GM18517 (cell line): ENCODE measurements at regions not wholly inside any gene's neighbourhood (a gene's known extent, or its start where the extent isn't known, plus 50 kb on each side); places are given as distances from the start of the nearest gene placed in this dataset.
"Not testable (repeated sequence)": the region's sequence is repeated elsewhere in the genome, so short reads cannot be mapped to it uniquely, and the experiment has no call there.

Experiments
- ATAC-seq: cut with Tn5 transposase; IDR thresholded peaks from one replicate; pipeline ENCODE4 v1.9.1; 2021; ENCODE audit warnings: mild to moderate bottlenecking, moderate library complexity; ENCODE audit not compliant: unreplicated experiment

DNA sequence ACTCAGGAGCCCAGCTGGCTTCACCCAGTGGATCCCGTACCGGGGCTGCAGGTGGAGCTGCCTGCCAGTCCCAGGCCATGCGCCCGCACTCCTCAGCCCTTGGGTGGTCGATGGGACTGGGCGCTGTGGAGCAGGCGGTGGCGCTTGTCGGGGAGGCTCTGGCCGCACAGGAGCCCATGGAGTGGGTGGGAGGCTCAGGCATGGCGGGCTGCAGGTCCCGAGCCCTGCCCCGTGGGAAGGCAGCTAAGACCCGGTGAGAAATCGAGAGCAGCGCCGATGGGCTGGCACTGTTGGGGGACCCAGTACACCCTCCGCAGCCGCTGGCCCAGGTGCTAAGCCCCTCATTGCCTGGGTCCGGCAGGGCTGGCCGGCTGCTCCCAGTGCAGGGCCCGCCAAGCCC lies 1205.6 kb downstream of the DIAPH3 start:
- not testable (repeated sequence) for ATAC-seq

DNA sequence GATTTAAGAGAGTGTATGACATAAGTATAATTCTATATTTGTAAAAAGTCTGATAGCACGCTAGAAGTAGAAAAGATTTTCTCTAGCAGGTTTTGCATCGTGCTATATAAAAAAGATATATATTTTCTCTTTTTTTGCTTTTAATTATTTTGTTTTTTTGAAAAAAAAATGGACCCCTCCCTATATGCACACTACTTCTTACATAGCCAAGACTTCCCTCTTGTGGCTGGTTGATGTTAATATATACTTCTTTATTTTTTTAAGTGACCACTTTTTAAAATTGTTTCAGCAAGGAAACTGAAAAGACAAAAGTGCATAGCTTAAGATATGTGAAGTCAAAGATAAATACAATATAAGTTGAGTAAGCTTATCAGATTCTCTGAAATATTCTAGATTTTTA lies 1202.8 kb downstream of the DIAPH3 start:
- no peak for ATAC-seq

DNA sequence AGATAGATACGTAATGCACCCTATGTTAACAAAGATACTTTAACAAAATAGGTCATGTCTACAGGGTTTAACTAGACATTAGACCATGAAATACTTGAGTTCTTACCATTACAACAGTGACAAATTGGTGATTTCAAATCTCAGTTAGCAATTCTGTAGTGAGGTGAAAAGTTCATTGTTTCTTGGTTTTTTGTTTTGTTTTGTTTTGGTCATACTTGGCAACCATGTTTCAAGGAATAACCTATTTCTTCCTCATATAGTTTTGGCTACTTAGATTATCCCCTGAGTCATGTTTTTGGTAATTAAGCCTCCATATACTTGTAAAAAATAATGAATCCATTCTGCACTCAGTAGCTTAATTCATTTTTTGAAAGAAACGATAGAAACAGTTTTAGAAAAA lies 1200.4 kb downstream of the DIAPH3 start:
- ATAC-seq = no peak

DNA sequence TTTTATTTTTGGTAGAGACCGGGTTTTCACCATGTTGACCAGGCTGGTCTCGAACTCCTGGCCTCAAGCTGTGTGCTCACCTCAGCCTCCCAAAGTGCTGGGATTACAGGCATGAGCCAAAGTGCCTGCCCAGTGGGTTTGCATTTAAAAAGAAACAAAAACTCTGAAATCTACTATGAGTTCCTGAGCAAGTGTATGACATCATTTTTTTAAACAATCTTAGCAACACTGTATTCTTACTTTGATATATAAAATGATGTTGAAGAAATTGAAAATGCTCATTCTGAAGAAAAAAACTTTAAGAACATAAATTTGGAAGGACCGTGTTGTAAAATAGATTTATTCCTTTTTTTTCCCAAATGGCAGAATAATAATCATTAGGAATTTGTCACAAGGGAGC lies 1199.7 kb downstream of the DIAPH3 start:
- ATAC-seq = no peak

DNA sequence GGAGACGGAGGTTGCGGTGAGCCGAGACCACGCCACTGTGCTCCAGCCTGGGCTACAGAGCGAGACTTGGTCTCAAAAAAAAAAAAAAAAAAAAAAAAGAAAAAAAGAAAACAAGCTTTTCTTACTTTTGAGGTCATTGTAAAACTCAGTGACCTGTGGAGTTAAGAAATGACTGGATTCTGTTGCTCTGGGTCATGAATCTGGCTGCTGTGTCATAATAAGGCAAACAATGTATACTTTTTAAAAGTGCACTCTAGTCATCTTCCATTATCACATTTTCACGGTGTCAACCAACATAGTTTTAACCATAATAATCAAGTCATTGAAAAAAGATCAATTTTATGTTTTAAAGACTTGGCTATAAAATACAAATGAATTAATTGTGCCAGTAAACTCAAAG lies 1186.6 kb downstream of the DIAPH3 start:
- no peak for ATAC-seq

DNA sequence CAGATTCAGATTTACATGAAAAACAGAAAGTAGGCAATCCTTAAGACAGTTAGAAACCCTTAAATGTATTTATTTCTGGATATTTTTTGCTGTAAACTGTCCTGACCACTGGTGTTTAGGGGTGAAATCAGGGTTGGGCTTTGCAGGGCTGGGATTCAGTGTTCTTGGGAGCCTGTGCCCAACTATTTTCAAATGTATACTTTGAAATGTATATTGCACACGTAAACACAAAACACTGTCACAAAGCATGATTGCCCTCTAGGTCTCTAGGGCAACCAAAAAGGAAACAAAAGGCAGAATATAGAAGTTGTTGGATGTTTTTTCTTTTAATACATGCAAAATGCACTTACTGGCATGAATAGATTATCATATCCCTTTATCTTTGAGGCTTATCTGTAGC lies 1185.4 kb downstream of the DIAPH3 start:
- ATAC-seq = no peak

DNA sequence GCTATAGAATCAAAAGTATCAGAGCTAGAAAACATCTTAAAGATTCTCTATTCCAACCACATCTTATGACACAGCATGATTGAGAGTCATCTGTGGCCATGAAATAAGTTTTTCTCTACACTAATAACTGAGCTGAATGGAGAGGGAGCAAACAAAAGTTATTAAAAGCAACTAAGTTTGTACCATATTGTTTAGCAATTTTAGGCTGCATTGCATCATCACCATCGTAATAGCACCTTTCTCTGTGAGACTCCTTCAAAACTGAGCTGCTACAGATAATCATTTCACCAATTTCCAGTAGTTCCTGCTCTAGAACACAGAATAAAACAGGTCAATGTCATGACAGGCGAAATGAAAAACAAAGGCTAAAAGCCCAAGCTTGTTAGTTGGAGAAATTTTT lies 1183.9 kb downstream of the DIAPH3 start:
- ATAC-seq = no peak

DNA sequence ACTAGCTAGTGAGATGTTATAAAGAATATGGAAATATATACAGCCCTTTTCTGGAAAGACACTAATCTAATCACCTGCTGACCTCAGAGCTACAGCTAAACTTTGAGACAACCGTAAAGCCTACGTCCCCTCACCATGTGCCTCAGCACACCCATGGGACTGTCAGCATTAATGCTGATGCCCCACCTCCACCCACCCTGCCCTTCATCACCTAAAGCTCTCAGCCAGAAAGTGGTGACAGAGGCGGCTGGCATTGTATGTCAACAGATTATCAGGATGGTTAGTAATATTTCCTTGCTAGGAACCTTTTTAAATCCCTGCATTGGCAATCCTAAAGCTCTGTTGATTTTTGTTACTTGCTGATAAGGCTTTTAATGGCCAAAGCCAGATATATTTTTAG lies 1177.9 kb downstream of the DIAPH3 start:
- no peak for ATAC-seq

DNA sequence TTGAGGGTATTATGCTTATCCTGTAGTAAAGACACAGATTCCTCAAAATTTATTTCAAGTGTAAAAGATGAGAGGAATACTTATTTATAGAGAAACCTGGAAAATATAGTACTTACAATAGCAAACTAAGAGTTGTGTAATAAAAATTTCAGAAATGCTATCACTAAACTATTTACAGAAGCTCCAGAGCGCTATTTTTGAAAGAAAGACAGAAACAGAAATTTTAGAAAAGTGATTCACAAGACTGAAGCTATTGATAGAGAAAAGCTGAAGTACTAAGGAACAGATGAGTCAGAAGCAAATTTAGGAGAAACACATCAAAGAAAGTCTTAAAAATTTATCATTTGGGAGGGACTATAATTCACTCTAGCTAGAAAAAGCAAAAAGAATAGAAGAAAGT lies 1174.2 kb downstream of the DIAPH3 start:
- ATAC-seq = no peak

DNA sequence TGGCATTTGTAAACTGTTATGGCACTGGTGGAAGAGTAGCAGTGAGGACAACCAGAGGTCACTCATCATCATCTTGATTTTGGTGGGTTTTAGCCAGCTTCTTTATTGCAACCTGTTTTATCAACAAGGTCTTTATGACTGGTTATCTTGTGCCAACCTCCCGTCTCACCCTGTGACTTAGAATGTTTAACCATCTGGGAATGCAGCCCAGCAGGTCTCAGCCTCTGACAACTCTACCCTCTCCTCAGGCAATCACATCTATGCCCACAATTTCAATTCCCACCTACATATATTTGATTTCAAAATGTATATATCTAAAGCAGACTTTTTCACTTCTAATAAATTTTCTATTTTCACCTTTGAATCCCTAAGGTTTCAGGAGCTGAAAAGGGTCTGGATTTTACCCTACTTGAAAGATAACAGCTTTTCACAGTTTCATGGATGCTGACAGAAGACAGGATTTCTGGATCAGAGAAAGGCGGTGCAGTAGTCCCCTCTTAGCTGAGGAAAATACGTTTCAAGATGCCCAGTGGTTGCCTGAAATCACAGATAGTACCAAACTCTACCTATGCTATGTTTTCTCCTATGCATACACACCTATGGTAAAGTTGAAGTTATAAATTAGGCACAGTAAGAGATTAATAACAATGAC lies 1171.8 kb downstream of the DIAPH3 start:
- ATAC-seq = no peak

DNA sequence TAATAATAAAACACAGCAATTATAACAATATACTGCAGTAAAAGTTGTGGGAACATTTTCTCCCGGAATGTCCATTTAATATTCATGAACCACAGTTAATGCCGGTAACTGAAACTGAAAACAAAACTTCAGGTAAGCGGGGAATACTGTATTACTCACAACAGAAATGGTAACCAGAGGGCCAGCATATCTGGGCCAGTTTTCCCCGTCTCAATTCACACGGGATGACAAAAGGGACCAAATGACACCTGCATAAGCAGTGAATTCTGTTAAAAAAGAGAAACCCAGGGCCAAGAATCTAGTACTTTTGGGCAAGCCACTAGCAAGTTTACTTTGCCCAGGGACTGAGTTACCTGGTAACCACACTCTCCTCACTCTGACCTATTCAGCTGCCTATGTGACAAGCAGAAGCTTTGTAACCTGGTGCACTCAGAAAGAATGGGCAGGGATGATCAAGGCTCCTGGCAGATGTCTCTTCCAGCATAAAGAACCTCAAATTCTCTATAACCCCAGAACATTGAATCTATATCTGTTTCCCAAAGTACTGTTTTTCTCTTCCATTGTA lies 1171.2 kb downstream of the DIAPH3 start:
- ATAC-seq = no peak

DNA sequence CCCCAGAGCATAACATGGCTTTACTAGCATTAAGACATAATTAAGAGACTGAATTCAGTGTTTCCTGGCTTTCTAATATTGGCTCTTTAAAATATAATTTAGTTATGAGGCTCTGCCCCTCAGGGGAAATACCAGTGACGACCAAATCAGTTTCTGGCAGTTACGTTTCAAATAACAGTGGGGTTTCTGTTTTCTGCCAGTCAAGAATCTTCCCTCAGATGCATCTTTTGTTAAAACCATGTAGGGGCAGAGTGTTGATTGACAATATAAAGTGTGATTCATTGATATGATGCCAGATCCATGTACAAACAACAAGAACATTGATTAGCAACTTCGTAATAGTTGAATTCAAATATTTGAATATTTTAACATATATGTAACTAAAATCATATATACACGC lies 1169.7 kb downstream of the DIAPH3 start:
- no peak for ATAC-seq

DNA sequence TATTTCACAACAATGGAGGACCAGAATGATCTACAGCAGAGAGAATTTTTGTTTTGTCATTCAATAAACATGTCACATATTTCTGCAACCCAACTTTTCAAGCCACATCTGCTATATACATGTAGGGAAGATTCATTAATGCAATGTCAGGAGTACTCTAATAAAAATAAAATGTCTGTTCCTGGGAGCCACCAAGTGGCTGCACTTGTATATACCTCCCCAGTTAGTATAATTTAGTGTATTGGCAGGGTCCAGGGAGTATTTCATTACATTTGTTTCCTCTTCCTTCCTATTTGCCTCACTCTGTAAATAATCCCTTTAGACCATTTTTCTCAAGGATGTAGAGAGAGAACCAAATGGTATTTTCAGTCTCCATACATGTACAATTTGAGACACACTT lies 1169.0 kb downstream of the DIAPH3 start:
- no peak for ATAC-seq

DNA sequence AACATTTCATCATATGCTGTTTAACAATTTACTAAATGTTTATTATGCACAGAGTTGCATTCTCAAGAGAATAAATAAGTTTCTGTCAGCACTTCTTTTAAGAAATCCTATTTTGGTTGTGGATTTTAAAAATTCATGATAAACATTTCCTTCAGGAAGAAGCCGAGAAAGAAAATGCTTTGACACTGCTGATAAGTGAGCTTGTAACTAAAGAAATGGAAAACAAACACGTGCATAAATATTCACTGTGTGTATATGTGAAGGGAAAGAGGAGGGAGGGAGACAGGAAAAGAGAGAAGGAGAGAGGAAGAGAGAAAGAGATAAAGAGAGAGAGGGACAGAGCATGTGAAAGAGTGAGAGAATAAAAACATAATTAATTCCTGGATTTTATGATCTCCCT lies 1165.0 kb downstream of the DIAPH3 start:
- ATAC-seq = no peak

DNA sequence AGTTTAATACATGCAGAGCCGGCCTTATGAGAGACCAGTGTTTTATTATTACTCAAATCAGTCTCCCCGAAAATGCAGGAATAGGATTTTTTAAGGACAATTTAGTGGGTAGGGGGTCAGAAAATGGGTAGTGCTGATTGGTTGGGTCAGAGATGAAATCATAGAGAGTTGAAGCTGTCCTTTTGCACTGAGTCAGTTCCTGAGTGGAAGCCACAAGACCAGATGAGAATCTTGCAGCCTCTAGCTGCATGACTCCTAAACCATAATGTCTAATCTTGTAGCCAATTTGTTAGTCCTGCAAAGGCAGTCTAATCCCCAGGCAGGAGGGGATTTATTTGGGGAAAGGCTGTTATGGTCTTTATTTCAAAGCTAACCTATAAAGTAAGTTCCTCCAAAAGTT lies 1163.9 kb downstream of the DIAPH3 start:
- no peak for ATAC-seq

DNA sequence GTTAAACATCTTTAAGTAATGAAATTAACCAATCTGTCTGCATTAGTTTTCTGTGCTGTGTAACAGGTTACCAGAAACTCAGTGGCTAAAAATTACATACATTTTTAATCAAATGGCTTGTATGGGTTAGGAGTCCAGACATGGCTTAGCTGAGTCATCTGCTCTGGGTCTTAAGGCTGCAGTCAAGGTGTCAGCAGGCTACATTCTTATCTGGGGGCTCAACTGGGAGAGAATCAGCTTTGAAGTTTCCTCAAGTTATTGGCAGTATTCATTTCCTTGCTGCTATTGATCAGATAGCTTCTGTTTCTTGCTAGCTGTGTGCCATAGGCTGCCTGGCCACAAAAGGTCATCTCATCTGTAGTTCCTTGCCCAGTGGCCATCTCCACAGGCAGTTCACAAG lies 1163.0 kb downstream of the DIAPH3 start:
- ATAC-seq = no peak

DNA sequence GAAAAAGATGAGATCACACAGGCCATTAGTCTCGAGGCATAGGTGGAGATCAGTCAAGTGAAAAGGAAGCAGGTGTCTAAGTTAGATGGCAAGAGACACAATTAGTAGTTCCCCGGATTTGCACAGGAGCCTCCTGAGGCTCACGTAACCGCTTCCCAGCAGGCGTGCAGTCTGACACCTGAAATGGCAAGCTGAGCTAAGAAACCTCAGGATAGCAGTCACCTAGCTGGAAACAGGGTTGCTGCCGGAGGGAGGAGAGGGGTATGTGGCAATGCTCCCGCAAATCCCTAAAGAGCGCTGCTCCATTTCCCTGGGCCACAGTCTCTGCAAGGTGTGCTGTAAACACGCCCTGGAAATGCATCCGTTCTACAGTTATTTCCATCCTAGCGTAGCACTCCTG lies 1151.0 kb downstream of the DIAPH3 start:
- no peak for ATAC-seq

DNA sequence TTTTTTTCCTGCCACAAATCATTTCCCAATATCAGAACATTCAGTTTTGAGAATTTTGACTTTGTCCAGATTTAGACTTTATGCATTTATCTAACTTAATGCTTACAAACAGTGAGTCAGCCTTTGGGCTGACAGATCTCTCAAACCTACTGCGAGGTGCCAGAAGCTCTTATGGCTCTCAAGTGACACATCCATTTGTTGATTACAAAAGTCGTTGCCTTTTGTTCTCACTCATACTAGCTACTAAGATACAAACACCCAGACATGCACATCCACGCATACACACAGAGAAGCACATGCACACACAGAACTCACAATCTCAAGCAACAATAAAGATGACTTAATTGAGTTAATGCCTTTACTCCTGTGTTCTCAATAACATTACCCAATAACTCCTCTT lies 1147.5 kb downstream of the DIAPH3 start:
- no peak for ATAC-seq

DNA sequence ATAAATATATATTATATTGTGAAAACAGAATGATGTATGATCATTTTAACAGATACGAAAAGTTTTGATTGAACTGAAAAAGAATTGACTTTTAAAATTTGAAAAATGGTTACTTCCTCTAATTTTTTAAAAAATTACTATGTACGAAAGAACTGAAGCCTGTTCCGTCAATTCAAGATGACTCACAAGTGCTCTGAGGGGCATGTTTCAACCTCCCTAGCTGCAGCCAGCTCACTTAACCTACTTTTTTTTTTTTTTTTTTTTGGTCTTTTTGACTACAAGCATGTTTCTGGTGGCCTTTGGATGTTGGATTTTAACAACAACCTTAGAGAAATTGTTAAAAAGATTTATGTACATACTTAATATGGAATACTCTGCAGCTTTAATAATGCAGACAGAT lies 1139.3 kb downstream of the DIAPH3 start:
- no peak for ATAC-seq

DNA sequence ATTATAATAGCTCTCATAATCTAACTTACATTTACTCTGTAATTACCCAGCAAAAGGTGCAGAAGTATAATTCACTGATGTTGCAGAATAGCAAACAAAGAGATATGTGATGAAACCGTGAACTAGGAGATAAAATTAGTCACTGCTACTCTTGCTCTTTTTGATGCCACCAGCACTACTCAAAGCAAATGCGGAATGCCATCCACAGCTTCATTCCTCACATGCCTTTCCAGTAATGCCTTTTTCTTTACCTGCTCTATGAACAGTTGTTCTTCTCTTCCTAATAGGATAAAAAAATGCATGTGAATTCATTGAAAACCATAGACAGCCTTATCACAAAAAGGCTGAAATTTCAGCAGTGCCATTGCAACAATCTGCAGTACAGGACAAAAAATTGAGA lies 1129.5 kb downstream of the DIAPH3 start:
- ATAC-seq = no peak

DNA sequence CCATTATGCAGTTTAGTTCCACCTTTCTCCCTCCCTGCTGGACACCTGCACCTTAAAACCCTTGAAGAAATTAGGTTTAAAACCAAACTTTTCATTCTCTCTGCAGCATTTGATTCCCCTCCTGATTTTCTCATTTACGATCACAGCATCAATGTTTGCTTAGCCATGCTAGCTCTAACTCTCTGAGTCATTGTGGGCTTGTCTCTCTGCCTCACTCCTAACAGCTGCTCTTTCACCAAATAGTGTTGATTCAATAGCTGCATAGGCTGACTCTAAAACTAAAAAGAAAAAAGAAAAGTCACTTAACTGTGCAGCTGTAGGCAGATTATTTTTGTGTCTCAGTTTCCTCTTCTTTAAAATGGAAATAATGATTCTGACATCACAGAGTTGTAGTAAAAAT lies 1124.9 kb downstream of the DIAPH3 start:
- ATAC-seq = no peak

DNA sequence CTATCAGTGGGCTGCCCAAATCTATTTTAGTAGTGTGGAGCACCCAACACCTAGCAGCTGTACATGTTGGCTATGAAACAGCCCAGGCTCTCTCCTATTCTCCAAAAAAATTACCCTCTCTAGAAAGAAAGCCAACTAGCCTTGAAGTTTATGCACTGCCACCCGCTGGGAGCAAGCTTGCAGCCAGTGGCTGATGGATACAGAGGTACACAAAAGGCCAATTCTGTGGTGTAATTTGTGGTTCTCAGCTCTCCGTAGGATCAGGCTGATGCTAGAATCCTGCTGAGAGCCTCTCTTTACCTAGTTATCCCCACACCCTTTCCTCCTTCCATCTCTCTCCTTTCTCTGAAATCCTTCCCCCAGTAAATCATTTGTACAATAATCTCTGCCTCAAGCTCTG lies 1120.7 kb downstream of the DIAPH3 start:
- ATAC-seq = no peak

DNA sequence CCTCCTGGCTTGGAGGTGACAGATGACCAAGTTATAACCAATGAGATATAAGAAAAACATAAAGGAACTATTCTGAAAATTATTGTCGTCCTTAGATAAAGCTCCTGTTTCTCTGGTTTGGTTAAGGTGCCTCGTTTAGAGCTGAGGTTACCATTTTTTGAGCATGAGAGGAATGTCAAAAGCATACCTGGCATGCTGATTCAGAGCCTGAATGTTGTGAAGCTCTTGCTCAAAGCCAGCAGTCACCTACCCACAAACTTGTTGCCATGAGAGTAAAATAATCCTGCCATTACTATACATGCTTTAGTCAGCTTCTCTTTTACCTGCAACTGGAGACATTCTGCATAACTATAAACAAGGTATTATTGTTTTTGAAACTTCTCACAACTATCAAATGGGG lies 1116.2 kb downstream of the DIAPH3 start:
- no peak for ATAC-seq
